Naive thymus-derived CD4-positive, alpha-beta T cell (primary cell): ENCODE measurements at regions not wholly inside any gene's neighbourhood (a gene's known extent, or its start where the extent isn't known, plus 50 kb on each side); places are given as distances from the start of the nearest gene placed in this dataset.

Experiments used
- ATAC-seq: fragments of 150-1000 bp; cut with Tn5 transposase; 2 replicates; pipeline ENCODE4 v1.10.0; 2021; ENCODE audit warnings: mild to moderate bottlenecking, moderate library complexity
- CTCF ChIA-PET: fragments of 350-600 bp; sonication (Branson Sonifier 250); formaldehyde crosslinking; loops from one replicate; lab custom pipeline; 2021; ENCODE audit warnings: antibody characterized with exemption; lab: Charles Lee
- POLR2A ChIA-PET: fragments of 350-600 bp; sonication (Branson Sonifier 250); formaldehyde crosslinking; loops from one replicate; lab custom pipeline; 2021; ENCODE audit warnings: antibody characterized with exemption, inconsistent platforms; lab: Charles Lee
- DNase-seq, 9 donors: peaks; one replicate each; pipeline versions ENCODE4 v3.0.0 to v3.0.0-alpha.2; 2020 to 2022; ENCODE audit warnings: mixed read lengths in 1 of 9
- H3K27ac ChIP-seq: one replicate; pipeline ENCODE4 v1.7.0; 2013; ENCODE audit warnings: mild to moderate bottlenecking, low read depth, low read length, moderate library complexity
- H3K27me3 ChIP-seq, 2 donors: one replicate each; pipeline ENCODE4 v1.7.0; 2013; ENCODE audit warnings: low read length in 2 of 2, mild to moderate bottlenecking in 2 of 2, moderate library complexity in 2 of 2; ENCODE audit not compliant: control insufficient read depth in 2 of 2, insufficient read depth in 2 of 2
- H3K36me3 ChIP-seq, 3 experiments: 1 replicate in 2 of 3; 2 replicates in 1 of 3; pipeline ENCODE4 v1.7.0; 2013; ENCODE audit warnings: low read length in 3 of 3, mild to moderate bottlenecking in 3 of 3, moderate library complexity in 1 of 3; ENCODE audit not compliant: insufficient read depth in 3 of 3, control insufficient read depth in 2 of 3
- H3K4me1 ChIP-seq, 2 donors: one replicate each; pipeline ENCODE4 v1.7.0; 2013; ENCODE audit warnings: low read length in 2 of 2, mild to moderate bottlenecking in 2 of 2, moderate library complexity in 1 of 2; ENCODE audit not compliant: control insufficient read depth in 2 of 2, insufficient read depth in 2 of 2
- H3K4me3 ChIP-seq: 2 replicates; pipeline ENCODE4 v1.7.0; 2013; ENCODE audit warnings: mild to moderate bottlenecking, low read length
- H3K9me3 ChIP-seq, 3 experiments: 1 replicate in 2 of 3; 2 replicates in 1 of 3; pipeline ENCODE4 v1.7.0; 2013; ENCODE audit warnings: low read length in 3 of 3; ENCODE audit not compliant: control insufficient read depth in 2 of 3
- H3K27ac Mint-ChIP-seq, 9 donors: one replicate each; pipeline ENCODE4 v1.8.0; 2020 to 2022; ENCODE audit warnings: mixed read lengths in 9 of 9, mild to moderate bottlenecking in 8 of 9, moderate library complexity in 5 of 9, inconsistent platforms in 2 of 9
- H3K27me3 Mint-ChIP-seq, 5 donors: one replicate each; pipeline ENCODE4 v1.8.0; 2021 to 2022; ENCODE audit warnings: mixed read lengths in 5 of 5, mild to moderate bottlenecking in 1 of 5
- H3K36me3 Mint-ChIP-seq, 5 donors: one replicate each; pipeline ENCODE4 v1.8.0; 2020 to 2022; ENCODE audit warnings: mixed read lengths in 5 of 5, mild to moderate bottlenecking in 3 of 5, inconsistent platforms in 1 of 5
- H3K4me1 Mint-ChIP-seq, 7 donors: one replicate each; pipeline ENCODE4 v1.8.0; 2020 to 2022; ENCODE audit warnings: mixed read lengths in 7 of 7, mild to moderate bottlenecking in 3 of 7, inconsistent platforms in 1 of 7
- H3K4me3 Mint-ChIP-seq, 10 donors: one replicate each; pipeline ENCODE4 v1.8.0; 2020 to 2022; ENCODE audit warnings: mild to moderate bottlenecking in 10 of 10, mixed read lengths in 10 of 10, moderate library complexity in 6 of 10, inconsistent platforms in 2 of 10
- H3K9me3 Mint-ChIP-seq, 11 donors: one replicate each; pipeline ENCODE4 v1.8.0; 2020 to 2022; ENCODE audit warnings: mixed read lengths in 11 of 11, mild to moderate bottlenecking in 4 of 11, inconsistent platforms in 1 of 11, moderate library complexity in 1 of 11
- intact Hi-C, 2 donors: fragments of 100-400 bp; cut with micrococcal nuclease; formaldehyde crosslinking; loops; one replicate each; pipeline ENCODE4 v1.15.1; 2023

- no peak for ATAC-seq
- ChIA-PET CTCF (no interaction called here), POLR2A (no interaction called here)
- Mint-ChIP-seq H3K27me3 (peaks cover 0 to 8% (median 0%) of the 10 kb centered on the region in 5 donors), H3K36me3 (no peaks in the 10 kb centered on the region), H3K9me3 (peaks cover 0 to 2% (median 0%) of the 10 kb centered on the region in 11 donors), H3K27ac (peak overlapping the region in 1 of 9 donors; percentile 51), H3K4me1 (peaks cover 0 to 1% (median 0%) of the 10 kb centered on the region in 7 donors), H3K4me3 (no peak overlapping the region)
- intact Hi-C loops = no loop called here
- Histone ChIP-seq H3K4me3 (no peak overlapping the region), H3K27ac (no peak overlapping the region), H3K9me3 (no peaks in the 10 kb centered on the region), H3K4me1 (no peaks in the 10 kb centered on the region), H3K36me3 (no peaks in the 10 kb centered on the region), H3K27me3 (no peaks in the 10 kb centered on the region)
- no peak for DNase-seq
Observed at GRCh38 chr19:30853036-30853435, 480.9 kb downstream of the ZNF536 start.

GRCh38 chr19:30852168-30852567 lies 480.0 kb downstream of the ZNF536 start:
- intact Hi-C loops = no loop called here
- Mint-ChIP-seq H3K36me3 (no peaks in the 10 kb centered on the region), H3K27ac (no peak overlapping the region), H3K4me3 (no peak overlapping the region), H3K4me1 (peaks cover 0 to 1% (median 0%) of the 10 kb centered on the region in 7 donors), H3K27me3 (peaks cover 0 to 8% (median 0%) of the 10 kb centered on the region in 5 donors), H3K9me3 (peaks cover 0 to 2% (median 0%) of the 10 kb centered on the region in 11 donors)
- no peaks in the 10 kb centered on the region for H3K4me1 ChIP-seq
- ATAC-seq (no peak), DNase-seq (no peak)
- H3K36me3 ChIP-seq = no peaks in the 10 kb centered on the region
- POLR2A ChIA-PET = no interaction called here
- H3K27ac ChIP-seq = no peak overlapping the region
- CTCF ChIA-PET = no interaction called here
- no peaks in the 10 kb centered on the region for H3K27me3 ChIP-seq
- H3K9me3 ChIP-seq = no peaks in the 10 kb centered on the region
- H3K4me3 ChIP-seq = no peak overlapping the region

GRCh38 chr19:30851646-30852045 lies 479.5 kb downstream of the ZNF536 start:
- DNase-seq (no peak), ATAC-seq (no peak)
- no peak overlapping the region for H3K4me3 Mint-ChIP-seq
- H3K36me3 Mint-ChIP-seq = no peaks in the 10 kb centered on the region
- Histone ChIP-seq H3K9me3 (no peaks in the 10 kb centered on the region), H3K4me3 (no peak overlapping the region), H3K4me1 (no peaks in the 10 kb centered on the region), H3K27ac (no peak overlapping the region), H3K27me3 (no peaks in the 10 kb centered on the region), H3K36me3 (no peaks in the 10 kb centered on the region)
- no peak overlapping the region for H3K27ac Mint-ChIP-seq
- peaks cover 0 to 8% (median 0%) of the 10 kb centered on the region in 5 donors for H3K27me3 Mint-ChIP-seq
- intact Hi-C loops = no loop called here
- peaks cover 0 to 2% (median 0%) of the 10 kb centered on the region in 11 donors for H3K9me3 Mint-ChIP-seq
- ChIA-PET POLR2A (no interaction called here), CTCF (no interaction called here)
- peaks cover 0 to 1% (median 0%) of the 10 kb centered on the region in 7 donors for H3K4me1 Mint-ChIP-seq

- no peak for DNase-seq
- Histone ChIP-seq H3K4me1 (no peaks in the 10 kb centered on the region), H3K36me3 (no peaks in the 10 kb centered on the region), H3K9me3 (no peaks in the 10 kb centered on the region), H3K27ac (no peak overlapping the region), H3K27me3 (no peaks in the 10 kb centered on the region), H3K4me3 (no peak overlapping the region)
- POLR2A ChIA-PET = no interaction called here
- CTCF ChIA-PET = no interaction called here
- Mint-ChIP-seq H3K27me3 (peaks cover 0 to 5% (median 0%) of the 10 kb centered on the region in 5 donors), H3K9me3 (peaks cover 0 to 2% (median 0%) of the 10 kb centered on the region in 11 donors), H3K36me3 (no peaks in the 10 kb centered on the region), H3K4me1 (peaks cover 0 to 1% (median 0%) of the 10 kb centered on the region in 7 donors), H3K4me3 (no peak overlapping the region), H3K27ac (no peak overlapping the region)
- ATAC-seq = no peak
- intact Hi-C loops = no loop called here
Observed at GRCh38 chr19:30848636-30849425, 476.6 kb downstream of the ZNF536 start.

GRCh38 chr19:30846102-30846501 lies 473.9 kb downstream of the ZNF536 start:
- ATAC-seq (no peak), DNase-seq (no peak)
- Histone ChIP-seq H3K4me1 (no peaks in the 10 kb centered on the region), H3K27ac (no peak overlapping the region), H3K27me3 (no peaks in the 10 kb centered on the region), H3K4me3 (no peak overlapping the region), H3K9me3 (no peaks in the 10 kb centered on the region), H3K36me3 (no peaks in the 10 kb centered on the region)
- H3K36me3 Mint-ChIP-seq = no peaks in the 10 kb centered on the region
- H3K27ac Mint-ChIP-seq = no peak overlapping the region
- H3K9me3 Mint-ChIP-seq = peaks cover 0 to 5% (median 0%) of the 10 kb centered on the region in 11 donors
- H3K27me3 Mint-ChIP-seq = no peaks in the 10 kb centered on the region
- CTCF ChIA-PET = no interaction called here
- POLR2A ChIA-PET = no interaction called here
- intact Hi-C loops = no loop called here
- H3K4me3 Mint-ChIP-seq = no peak overlapping the region
- no peaks in the 10 kb centered on the region for H3K4me1 Mint-ChIP-seq

- Mint-ChIP-seq H3K4me3 (no peak overlapping the region), H3K9me3 (peaks cover 0 to 5% (median 0%) of the 10 kb centered on the region in 11 donors), H3K27me3 (peaks cover 0 to 13% (median 3%) of the 10 kb centered on the region in 5 donors), H3K27ac (no peak overlapping the region), H3K4me1 (no peaks in the 10 kb centered on the region), H3K36me3 (no peaks in the 10 kb centered on the region)
- ATAC-seq = no peak
- no peak overlapping the region for H3K27ac ChIP-seq
- H3K4me3 ChIP-seq = no peak overlapping the region
- intact Hi-C loops = no loop called here
- ChIA-PET CTCF (no interaction called here), POLR2A (no interaction called here)
- H3K36me3 ChIP-seq = no peaks in the 10 kb centered on the region
- H3K4me1 ChIP-seq = no peaks in the 10 kb centered on the region
- no peaks in the 10 kb centered on the region for H3K9me3 ChIP-seq
- no peak for DNase-seq
- H3K27me3 ChIP-seq = no peaks in the 10 kb centered on the region
Observed at GRCh38 chr19:30842926-30843325, 470.7 kb downstream of the ZNF536 start.

- ChIA-PET POLR2A (no interaction called here), CTCF (no interaction called here)
- Histone ChIP-seq H3K27me3 (no peaks in the 10 kb centered on the region), H3K4me3 (no peak overlapping the region), H3K27ac (no peak overlapping the region), H3K36me3 (no peaks in the 10 kb centered on the region), H3K4me1 (no peaks in the 10 kb centered on the region), H3K9me3 (no peaks in the 10 kb centered on the region)
- peaks cover 0 to 7% (median 2%) of the 10 kb centered on the region in 11 donors for H3K9me3 Mint-ChIP-seq
- H3K27me3 Mint-ChIP-seq = peaks cover 0 to 19% (median 5%) of the 10 kb centered on the region in 5 donors
- intact Hi-C loops = no loop called here
- H3K27ac Mint-ChIP-seq = no peak overlapping the region
- no peaks in the 10 kb centered on the region for H3K4me1 Mint-ChIP-seq
- DNase-seq (no peak), ATAC-seq (no peak)
- H3K36me3 Mint-ChIP-seq = no peaks in the 10 kb centered on the region
- no peak overlapping the region for H3K4me3 Mint-ChIP-seq
Observed at GRCh38 chr19:30841934-30842333, 469.8 kb downstream of the ZNF536 start.
